Stimulated activated CD4-positive, alpha-beta T cell treated with anti-CD3 and anti-CD28 coated beads, Interleukin-2, amount 100 ng/mL, for 4 hours (primary cell): ENCODE measurements at regions not wholly inside any gene's neighbourhood (a gene's known extent, or its start where the extent isn't known, plus 50 kb on each side); places are given as distances from the start of the nearest gene placed in this dataset.
"Not testable (repeated sequence)": the region's sequence is repeated elsewhere in the genome, so short reads cannot be mapped to it uniquely, and the experiment has no call there.

Source experiments
- DNase-seq: peaks from one replicate; pipeline ENCODE4 v3.0.0-alpha.2; 2020; ENCODE audit warnings: low read depth

DNA sequence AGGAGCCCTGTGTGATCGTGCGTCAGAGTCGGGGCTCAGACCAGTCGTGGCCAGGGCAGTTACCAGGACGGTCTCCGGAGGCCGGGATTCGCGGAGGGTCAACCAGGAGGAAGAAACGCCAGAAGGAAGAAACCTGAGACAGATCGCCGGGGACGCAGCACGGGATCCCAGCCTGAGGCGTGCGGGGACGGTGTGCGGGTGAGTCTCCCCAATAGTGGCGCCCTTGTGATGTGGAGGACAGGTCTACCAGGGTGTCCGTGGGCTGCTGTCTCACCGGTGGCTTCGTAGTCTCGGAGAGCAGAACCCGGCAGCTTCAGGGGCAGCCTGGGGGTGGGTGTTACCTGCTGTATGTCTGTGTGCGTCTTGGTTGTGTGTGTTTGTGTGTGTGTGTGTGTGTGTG is 1399.1 kb upstream of the PCDH10 start:
- not testable (repeated sequence) for DNase-seq

DNA sequence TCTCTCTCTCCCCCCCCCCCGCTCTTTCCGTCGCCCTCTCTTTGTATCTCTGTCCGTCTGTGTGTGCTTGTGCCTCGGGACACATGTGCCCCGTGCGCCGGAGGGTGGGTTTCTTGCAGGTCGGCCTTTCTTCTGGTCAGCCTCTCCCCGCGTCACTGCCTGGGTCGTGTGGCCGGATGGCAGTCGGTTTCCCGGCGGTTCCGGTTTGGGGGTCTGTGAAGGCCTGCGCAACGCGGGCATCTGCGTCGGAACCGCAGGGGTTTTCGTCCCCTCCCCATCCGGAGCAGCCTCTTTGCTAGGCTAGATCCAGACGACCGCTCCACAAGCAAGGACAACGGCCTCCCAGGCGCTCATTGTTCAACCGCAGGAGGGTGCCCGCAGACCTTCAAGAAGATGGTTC is 1398.6 kb upstream of the PCDH10 start:
- not testable (repeated sequence) for DNase-seq

DNA sequence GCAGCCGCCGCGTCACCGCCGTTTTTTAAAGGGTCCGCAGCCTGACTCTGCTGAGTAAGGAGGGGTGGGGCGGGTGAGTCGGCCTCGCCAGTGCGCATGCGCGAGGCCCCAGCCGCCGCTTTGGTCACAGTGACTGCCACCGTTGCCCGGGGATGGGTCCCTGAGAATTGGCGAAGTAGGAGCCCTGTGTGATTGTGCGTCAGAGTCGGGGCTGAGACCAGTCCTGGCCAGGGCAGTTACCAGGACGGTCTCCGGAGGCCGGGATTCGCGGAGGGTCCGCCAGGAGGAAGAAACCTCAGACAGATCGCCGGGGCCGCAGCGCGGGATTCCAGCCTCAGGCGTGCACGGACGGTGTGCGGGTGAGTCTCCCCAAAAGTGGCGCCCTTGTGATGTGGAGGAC is 1386.9 kb upstream of the PCDH10 start:
- DNase-seq: not testable (repeated sequence)

DNA sequence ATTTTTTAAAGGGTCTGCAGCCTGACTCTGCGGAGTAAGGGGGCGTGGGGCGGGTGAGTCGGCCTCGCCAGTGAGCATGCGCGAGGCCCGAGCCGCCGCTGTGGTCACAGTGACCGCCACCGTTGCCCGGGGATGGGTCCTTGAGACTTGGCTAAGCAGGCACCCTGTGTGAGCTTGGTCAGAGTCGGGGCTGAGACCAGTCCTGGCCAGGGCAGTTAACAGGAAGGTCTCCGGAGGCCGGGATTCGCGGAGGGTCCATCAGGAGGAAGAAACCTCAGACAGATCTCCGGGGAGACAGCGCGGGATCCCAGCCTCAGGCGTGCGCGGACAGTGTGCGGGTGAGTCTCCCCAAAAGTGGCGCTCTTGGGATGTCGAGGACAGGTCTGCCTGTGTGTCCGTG is 1384.4 kb upstream of the PCDH10 start:
- no peak for DNase-seq

DNA sequence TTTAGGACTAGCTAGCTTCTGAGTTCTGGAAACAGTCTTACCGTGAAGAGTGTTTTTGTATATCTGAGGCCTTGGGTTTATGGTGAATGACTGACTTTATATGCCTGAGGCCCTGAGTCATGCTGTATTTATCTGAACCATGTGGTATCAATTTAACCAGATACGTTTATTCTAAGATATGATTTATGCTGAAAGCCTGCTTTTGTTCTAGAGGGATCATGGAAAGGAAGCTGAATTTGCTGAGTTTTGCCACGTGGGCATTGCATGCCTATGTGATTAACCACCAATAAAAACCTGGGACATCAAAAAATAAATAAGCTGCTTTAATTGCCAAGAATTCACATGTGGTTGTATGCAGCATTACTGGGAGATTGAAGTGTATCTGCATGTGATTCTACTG is 1374.7 kb upstream of the PCDH10 start:
- not testable (repeated sequence) for DNase-seq

DNA sequence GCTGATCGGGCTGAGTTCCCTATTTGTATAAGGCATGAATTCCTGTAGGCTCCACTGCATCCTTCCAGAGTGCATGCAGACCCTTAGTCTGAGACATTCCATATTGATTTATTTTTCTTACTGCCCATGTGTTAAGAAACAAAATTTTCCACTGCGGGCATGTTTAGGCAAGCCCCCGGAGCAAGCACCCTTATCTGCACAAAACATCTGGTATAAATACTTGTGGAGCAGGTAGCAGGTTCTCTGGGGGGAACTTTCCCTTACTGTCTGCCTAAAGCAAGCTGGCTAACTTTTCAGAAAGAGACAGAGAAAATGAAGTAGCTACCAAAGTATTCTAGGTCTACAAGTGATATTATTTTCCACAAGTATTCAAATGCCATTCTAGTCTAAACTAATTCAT is 1338.5 kb upstream of the PCDH10 start:
- not testable (repeated sequence) for DNase-seq
